ENCODE measurements at regions not wholly inside any gene's neighbourhood (a gene's known extent, or its start where the extent isn't known, plus 50 kb on each side); places are given as distances from the start of the nearest gene placed in this dataset.

- BruUV-seq (replicated peaks) = no TSS peak
- Histone ChIP-seq H4K20me1 (replicated peaks; ENCODE audit: control insufficient read depth, insufficient read depth, low read length) (no peaks in the 10 kb centered on the region), H3K9me1 (ENCODE audit: control insufficient read depth, insufficient read depth, low read length) (no peaks in the 10 kb centered on the region), H3K9me3 (replicated peaks; ENCODE audit: control insufficient read depth, insufficient read depth, low read depth, low read length) (no peaks in the 10 kb centered on the region), H3K4me1 (replicated peaks in 1 of 2; ENCODE audit: control insufficient read depth in 2 of 2, insufficient read depth in 2 of 2, low read length in 2 of 2) (no peaks in the 10 kb centered on the region), H3K9ac (ENCODE audit: insufficient read depth in 1 of 2, low read depth in 2 of 2, low read length in 2 of 2) (no peak overlapping the region), H3K79me2 (ENCODE audit: control insufficient read depth, insufficient read depth, low read length) (no peaks in the 10 kb centered on the region), H2AFZ (ENCODE audit: low read depth, low read length) (no peak overlapping the region), H3K27ac (ENCODE audit: extremely low read depth, low read depth, low read length) (no peak overlapping the region), H3K4me3 (no peak overlapping the region), H3K27me3 (ENCODE audit: control insufficient read depth in 2 of 2, insufficient read depth in 2 of 2, low read length in 2 of 2) (no peaks in the 10 kb centered on the region), H3K4me2 (ENCODE audit: insufficient read depth, low read length) (no peak overlapping the region), H3K36me3 (ENCODE audit: control insufficient read depth, insufficient read depth, low read length) (no peaks in the 10 kb centered on the region)
- WGBS (ENCODE audit: insufficient coverage, low coverage, missing lambda C conversion rate) = 1% methylated on average over 7 of the region's 8 CpGs
- intact Hi-C loops (cut with micrococcal nuclease) = no loop called here
- ChIA-PET POLR2A (no interaction called here), CTCF (ENCODE audit: low intra/inter-chr PET ratio) (no interaction called here)
- no peak for DNase-seq (ENCODE audit: extremely low read depth in 1 of 4, low spot score in 3 of 4)
- no peak for FAIRE-seq
- TF ChIP-seq FOXP1 (CRISPR knock-in tag; IDR thresholded peaks at IDR 0.05) = no peak
- no peak for TF ChIP-seq ZNF444 (CRISPR knock-in tag; IDR thresholded peaks at IDR 0.05)
- TF ChIP-seq TCF7 (IDR thresholded peaks at IDR 0.05; ENCODE audit: borderline replicate concordance) = no peak
- no peak for TF ChIP-seq LEF1 (IDR thresholded peaks at IDR 0.05)
- ATAC-seq = no peak
- in situ Hi-C loops (cut with MboI) = no loop called here
These were observed 86.0 kb downstream of the CASP12 start for GRCh38 chr11:104812103-104812788.

GRCh38 chr11:104803776-104804175 lies 94.5 kb downstream of the CASP12 start:
- FAIRE-seq (no peak), DNase-seq (ENCODE audit: extremely low read depth in 1 of 4, low spot score in 3 of 4) (no peak), ATAC-seq (no peak)
- no peak overlapping the region for H3K9ac ChIP-seq (ENCODE audit: insufficient read depth in 1 of 2, low read depth in 2 of 2, low read length in 2 of 2)
- TF ChIP-seq MAX (CRISPR knock-in tag; IDR thresholded peaks at IDR 0.05) (no peak), SNIP1 (IDR thresholded peaks at IDR 0.05; ENCODE audit: low read depth) (no peak), HNRNPLL (IDR thresholded peaks at IDR 0.05; ENCODE audit: low read depth, low read length, poor library complexity, severe bottlenecking) (no peak), RFX1 (IDR thresholded peaks at IDR 0.05) (no peak), MTA3 (IDR thresholded peaks at IDR 0.05; ENCODE audit: borderline replicate concordance) (no peak), NCOA6 (IDR thresholded peaks at IDR 0.05) (no peak), ZNF57 (CRISPR knock-in tag; IDR thresholded peaks at IDR 0.05) (no peak), BMI1 (IDR thresholded peaks at IDR 0.05; ENCODE audit: low read length) (no peak), TCF15 (CRISPR knock-in tag; IDR thresholded peaks at IDR 0.05) (no peak), NR3C1 (CRISPR knock-in tag; IDR thresholded peaks at IDR 0.05) (no peak), RBFOX2 (IDR thresholded peaks at IDR 0.05; ENCODE audit: low read depth, low read length) (no peak), LARP7 (IDR thresholded peaks at IDR 0.05) (no peak), JUN (IDR thresholded peaks at IDR 0.05; ENCODE audit: borderline replicate concordance, low read depth, low read length) (no peak), JUN (CRISPR knock-in tag; IDR thresholded peaks at IDR 0.05; ENCODE audit: borderline replicate concordance) (no peak), ZNF224 (CRISPR knock-in tag; IDR thresholded peaks at IDR 0.05) (no peak)
- no peaks in the 10 kb centered on the region for H3K36me3 ChIP-seq (ENCODE audit: control insufficient read depth, insufficient read depth, low read length)
- no peak overlapping the region for H3K4me2 ChIP-seq (ENCODE audit: insufficient read depth, low read length)
- ChIA-PET POLR2A (no interaction called here), CTCF (ENCODE audit: low intra/inter-chr PET ratio) (no interaction called here)
- H3K9me1 ChIP-seq (ENCODE audit: control insufficient read depth, insufficient read depth, low read length) = no peaks in the 10 kb centered on the region
- WGBS (ENCODE audit: insufficient coverage, low coverage, missing lambda C conversion rate) = 0% methylated on average over 2 of the region's 2 CpGs
- no peak overlapping the region for H3K4me3 ChIP-seq
- H4K20me1 ChIP-seq (replicated peaks; ENCODE audit: control insufficient read depth, insufficient read depth, low read length) = no peaks in the 10 kb centered on the region
- no peak overlapping the region for H3K27ac ChIP-seq (ENCODE audit: extremely low read depth, low read depth, low read length)
- intact Hi-C loops (cut with micrococcal nuclease) (no loop called here), in situ Hi-C loops (cut with MboI) (no loop called here)
- H3K9me3 ChIP-seq (replicated peaks; ENCODE audit: control insufficient read depth, insufficient read depth, low read depth, low read length) = no peaks in the 10 kb centered on the region
- H2AFZ ChIP-seq (ENCODE audit: low read depth, low read length) = no peak overlapping the region
- no peaks in the 10 kb centered on the region for H3K79me2 ChIP-seq (ENCODE audit: control insufficient read depth, insufficient read depth, low read length)
- H3K4me1 ChIP-seq (replicated peaks in 1 of 2; ENCODE audit: control insufficient read depth in 2 of 2, insufficient read depth in 2 of 2, low read length in 2 of 2) = no peaks in the 10 kb centered on the region
- H3K27me3 ChIP-seq (ENCODE audit: control insufficient read depth in 2 of 2, insufficient read depth in 2 of 2, low read length in 2 of 2) = no peaks in the 10 kb centered on the region
- no TSS peak for BruUV-seq (replicated peaks)

Data from K562 (cell line).